ENCODE measurements at regions not wholly inside any gene's neighbourhood (a gene's known extent, or its start where the extent isn't known, plus 50 kb on each side); places are given as distances from the start of the nearest gene placed in this dataset.

GRCh38 chr2:66839551-66840320 lies 404.8 kb downstream of the MEIS1 start:
- TF ChIP-seq POLR2A (IDR thresholded peaks at IDR 0.05): no peak
- TF ChIP-seq, protein P1, sequence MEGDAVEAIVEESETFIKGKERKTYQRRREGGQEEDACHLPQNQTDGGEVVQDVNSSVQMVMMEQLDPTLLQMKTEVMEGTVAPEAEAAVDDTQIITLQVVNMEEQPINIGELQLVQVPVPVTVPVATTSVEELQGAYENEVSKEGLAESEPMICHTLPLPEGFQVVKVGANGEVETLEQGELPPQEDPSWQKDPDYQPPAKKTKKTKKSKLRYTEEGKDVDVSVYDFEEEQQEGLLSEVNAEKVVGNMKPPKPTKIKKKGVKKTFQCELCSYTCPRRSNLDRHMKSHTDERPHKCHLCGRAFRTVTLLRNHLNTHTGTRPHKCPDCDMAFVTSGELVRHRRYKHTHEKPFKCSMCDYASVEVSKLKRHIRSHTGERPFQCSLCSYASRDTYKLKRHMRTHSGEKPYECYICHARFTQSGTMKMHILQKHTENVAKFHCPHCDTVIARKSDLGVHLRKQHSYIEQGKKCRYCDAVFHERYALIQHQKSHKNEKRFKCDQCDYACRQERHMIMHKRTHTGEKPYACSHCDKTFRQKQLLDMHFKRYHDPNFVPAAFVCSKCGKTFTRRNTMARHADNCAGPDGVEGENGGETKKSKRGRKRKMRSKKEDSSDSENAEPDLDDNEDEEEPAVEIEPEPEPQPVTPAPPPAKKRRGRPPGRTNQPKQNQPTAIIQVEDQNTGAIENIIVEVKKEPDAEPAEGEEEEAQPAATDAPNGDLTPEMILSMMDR (IDR thresholded peaks at IDR 0.05): no peak
- H3K27me3 ChIP-seq: no peaks in the 10 kb centered on the region
- 25 to 35% methylated on average over 4 of the region's 4 CpGs for WGBS, 2 donors
- H3K9me3 ChIP-seq: no peaks in the 10 kb centered on the region
- H3K27ac ChIP-seq: peak overlapping the region in 3 of 4 donors; percentile 39 to 58 (median 54)
- no peak for DNase-seq
- H3K4me1 ChIP-seq: peaks cover 6 to 11% (median 7%) of the 10 kb centered on the region in 3 donors
- no peaks in the 10 kb centered on the region for H3K36me3 ChIP-seq
- intact Hi-C loops (cut with DNase I): no loop called here
- no peak overlapping the region for H3K4me3 ChIP-seq

DNA sequence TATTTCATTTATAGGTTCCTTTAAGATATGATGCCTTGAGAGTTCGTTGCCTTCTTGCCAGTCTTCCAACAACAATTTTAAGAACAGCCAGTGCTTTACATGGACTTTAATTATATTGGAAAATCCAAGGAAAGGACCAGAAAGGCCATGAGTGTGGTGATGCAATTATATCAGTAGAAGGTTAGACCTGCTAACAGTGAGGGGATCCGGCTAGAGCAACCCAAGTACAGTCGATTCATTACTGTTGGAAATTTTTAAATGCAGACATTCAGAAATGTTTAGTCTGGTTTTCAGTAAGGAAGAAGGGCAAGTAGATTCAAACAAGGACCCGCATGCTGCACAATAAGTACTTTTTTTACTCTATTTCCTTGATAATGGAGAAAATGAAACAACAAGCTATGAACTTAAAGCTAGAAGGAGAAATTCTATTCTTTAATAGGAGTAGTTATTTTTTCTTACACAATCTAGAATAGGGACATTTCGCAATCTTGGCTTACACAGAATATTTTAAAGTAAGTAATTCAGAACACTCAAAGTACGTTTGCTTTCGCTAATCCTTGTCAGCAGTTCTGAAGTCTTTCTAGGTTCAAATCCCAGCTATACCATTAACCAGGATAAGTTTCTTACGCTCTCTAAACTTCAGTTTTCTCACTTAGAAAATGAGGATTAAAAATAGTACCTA lies 405.5 kb downstream of the MEIS1 start:
- TF ChIP-seq, protein P1 (IDR thresholded peaks at IDR 0.05): no peak
- no peak for TF ChIP-seq POLR2A (IDR thresholded peaks at IDR 0.05)
- Histone ChIP-seq H3K4me3 (no peak overlapping the region), H3K9me3 (no peaks in the 10 kb centered on the region), H3K36me3 (no peaks in the 10 kb centered on the region), H3K27ac (peak overlapping the region in 3 of 4 donors; percentile 31 to 58 (median 35)), H3K27me3 (no peaks in the 10 kb centered on the region), H3K4me1 (peaks cover 6 to 11% (median 7%) of the 10 kb centered on the region in 3 donors)
- intact Hi-C loops (cut with DNase I): no loop called here
- WGBS, 2 donors: 56 to 57% methylated on average over 8 of the region's 8 CpGs
- no peak for DNase-seq

- TF ChIP-seq, protein P1 (IDR thresholded peaks at IDR 0.05): no peak
- TF ChIP-seq POLR2A (IDR thresholded peaks at IDR 0.05): no peak
Measured at GRCh38 chr2:66843847-66844246, 408.9 kb downstream of the MEIS1 start.

GRCh38 chr2:66845307-66845706 lies 410.4 kb downstream of the MEIS1 start:
- intact Hi-C loops (cut with DNase I): no loop called here
- WGBS, 2 donors: 27 to 43% methylated on average over 2 of the region's 2 CpGs
- TF ChIP-seq POLR2A (IDR thresholded peaks at IDR 0.05): no peak
- TF ChIP-seq, protein P1 (IDR thresholded peaks at IDR 0.05): no peak
- Histone ChIP-seq H3K27me3 (no peaks in the 10 kb centered on the region), H3K4me3 (no peak overlapping the region), H3K27ac (no peak overlapping the region), H3K36me3 (no peaks in the 10 kb centered on the region), H3K9me3 (no peaks in the 10 kb centered on the region), H3K4me1 (peaks cover 0 to 11% (median 0%) of the 10 kb centered on the region in 3 donors)
- no peak for DNase-seq

More at GRCh38 chr2:66843847-66844246, 408.9 kb downstream of the MEIS1 start:
- intact Hi-C loops (cut with DNase I): no loop called here
- DNase-seq: no peak
- no peaks in the 10 kb centered on the region for H3K27me3 ChIP-seq
- no peak overlapping the region for H3K4me3 ChIP-seq
- H3K9me3 ChIP-seq: no peaks in the 10 kb centered on the region
- no peaks in the 10 kb centered on the region for H3K36me3 ChIP-seq
- no peak overlapping the region for H3K27ac ChIP-seq
- peaks cover 6 to 11% (median 7%) of the 10 kb centered on the region in 3 donors for H3K4me1 ChIP-seq
- WGBS, 2 donors: 71% methylated on average over 3 of the region's 3 CpGs

- no peak overlapping the region for H3K4me3 ChIP-seq
- no peaks in the 10 kb centered on the region for H3K36me3 ChIP-seq
- WGBS, 2 donors: 92% methylated on average over 2 of the region's 2 CpGs
- TF ChIP-seq POLR2A (IDR thresholded peaks at IDR 0.05): no peak
- TF ChIP-seq, protein P1 (IDR thresholded peaks at IDR 0.05): no peak
- no peaks in the 10 kb centered on the region for H3K9me3 ChIP-seq
- no peak overlapping the region for H3K27ac ChIP-seq
- peaks cover 0 to 5% (median 0%) of the 10 kb centered on the region in 3 donors for H3K4me1 ChIP-seq
- H3K27me3 ChIP-seq: no peaks in the 10 kb centered on the region
- intact Hi-C loops (cut with DNase I): no loop called here
- no peak for DNase-seq
Measured at GRCh38 chr2:66846887-66847286, 412.0 kb downstream of the MEIS1 start.

Data from esophagus squamous epithelium (tissue), 5 donors.